ENCODE measurements at regions not wholly inside any gene's neighbourhood (a gene's known extent, or its start where the extent isn't known, plus 50 kb on each side); places are given as distances from the start of the nearest gene placed in this dataset.
A peak's percentile ranks its signal among the peaks of the same experiment; 100 is the strongest.

DNA sequence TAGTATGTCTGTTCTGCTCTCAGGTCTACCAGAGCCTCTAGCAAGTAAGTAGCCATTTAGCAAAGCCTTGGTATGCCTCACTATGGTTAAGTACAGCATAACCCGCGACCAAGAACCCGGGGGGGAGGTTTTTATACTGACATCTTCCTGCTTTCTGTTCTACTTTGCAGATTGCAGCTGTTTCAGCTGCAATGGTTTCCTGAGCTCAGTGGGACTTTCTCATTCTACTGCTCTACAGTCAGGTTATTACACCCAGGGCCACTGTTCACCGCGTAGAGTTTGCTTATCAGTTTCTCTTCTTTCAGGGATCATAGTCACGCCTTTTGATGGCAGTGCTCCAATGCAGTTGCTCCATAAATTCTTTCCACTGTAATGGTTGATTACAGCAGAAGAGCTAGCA is 631.3 kb downstream of the TFAP2A start:
- no peaks in the 10 kb centered on the region for H3K79me1 ChIP-seq (ENCODE audit: low read depth in 1 of 2, low read length in 2 of 2)

More for the DNA sequence above, 631.3 kb downstream of the TFAP2A start:
- Histone ChIP-seq H3K4ac (ENCODE audit: low read depth, low read length) (peak overlapping the region; percentile 73; the same call in 1 of the 2 replicates), H2BK5ac (ENCODE audit: low read depth, low read length, poor library complexity, severe bottlenecking) (peak overlapping the region; percentile 38), H2BK15ac (ENCODE audit: low read depth, low read length) (no peak overlapping the region), H4K5ac (ENCODE audit: low read depth, low read length) (no peak overlapping the region), H3K56ac (ENCODE audit: extremely low read depth, insufficient read depth, low read length) (no peak overlapping the region), H3K36me3 (ENCODE audit: control insufficient read depth, insufficient read depth, low read length) (no peaks in the 10 kb centered on the region), H3K14ac (replicated peaks; ENCODE audit: low read depth, low read length) (no peak overlapping the region), H2BK20ac (ENCODE audit: low read depth, low read length) (peak overlapping the region; percentile 65), H3K27me3 (ENCODE audit: control insufficient read depth, insufficient read depth, low read length) (no peaks in the 10 kb centered on the region), H3K9me1 (ENCODE audit: insufficient read depth, low read length) (no peaks in the 10 kb centered on the region), H3K27ac (ENCODE audit: insufficient read depth, low read length) (peak overlapping the region; percentile 80; the same call in 1 of the 2 replicates), H4K8ac (ENCODE audit: low read depth in 2 of 2, low read length in 2 of 2) (peak overlapping the region; percentile 6 to 78; a peak in 3 of 4 replicates), H3K18ac (ENCODE audit: low read depth, low read length) (no peak overlapping the region), H4K91ac (ENCODE audit: insufficient read depth, low read depth, low read length) (peak overlapping the region; percentile 82), H3K4me2 (ENCODE audit: low read depth, low read length) (peak overlapping the region; percentile 2; the same call in 1 of the 2 replicates), H3K4me3 (ENCODE audit: insufficient read depth, low read depth, low read length) (no peak overlapping the region), H3K23ac (ENCODE audit: low read depth, low read length) (peak overlapping the region; percentile 3; the same call in 1 of the 2 replicates), H3K9ac (ENCODE audit: low read depth, low read length) (no peak overlapping the region), H3K9me3 (ENCODE audit: control insufficient read depth, insufficient read depth, low read length) (no peaks in the 10 kb centered on the region), H3K4me1 (ENCODE audit: control insufficient read depth, insufficient read depth, low read length) (no peaks in the 10 kb centered on the region), H2BK120ac (ENCODE audit: low read depth, low read length) (peak overlapping the region; percentile 88), H2AK9ac (replicated peaks; ENCODE audit: low read depth, low read length, poor library complexity) (no peak overlapping the region), H2AFZ (replicated peaks; ENCODE audit: low read length, poor library complexity) (peak overlapping the region; percentile 73), H4K20me1 (ENCODE audit: insufficient read depth, low read length) (no peaks in the 10 kb centered on the region), H2AK5ac (ENCODE audit: low read depth, low read length) (no peak overlapping the region)
- in situ Hi-C loops (cut with MboI; ENCODE audit: low sequenced_read_pairs) (no loop called here), dilution Hi-C loops (cut with HindIII; ENCODE audit: low sequenced_read_pairs, unreplicated experiment) (no loop called here), intact Hi-C loops (cut with micrococcal nuclease) (loop anchor here (10.0 kb wide), 1 partner anchor 139 kb away; no protein-coding TSS in a partner anchor)
- CTCF ChIA-PET, result interaction anchor here (0.6 kb wide), 1 partner anchor 702 kb away, joined by 3 read pairs; no protein-coding TSS in a partner anchor
- POLR2A ChIA-PET (ENCODE audit: unreplicated experiment), result no interaction called here
- 10% methylated on average over 3 of the region's 6 CpGs; no CpG with 5 or more reads in 1 of the 2 experiments for WGBS, 2 experiments (ENCODE audit: extremely low coverage in 2 of 2, insufficient read length in 1 of 2)
- ATAC-seq (ENCODE audit: low read depth), result peak; percentile 82
- no TSS peak for BruUV-seq (replicated peaks)
- peak; percentile 65 for DNase-seq
- no peak for TF ChIP-seq MAFK (IDR thresholded peaks at IDR 0.05; ENCODE audit: low read depth, low read length)
- peak; percentile 47; the same call in 1 of the 2 replicates for TF ChIP-seq BHLHE40 (IDR thresholded peaks at IDR 0.05; ENCODE audit: low read depth, low read length)
- TF ChIP-seq RAD21 (IDR thresholded peaks at IDR 0.05; ENCODE audit: low read length), result no peak
- TF ChIP-seq CHD1 (IDR thresholded peaks at IDR 0.05; ENCODE audit: low read depth, low read length), result no peak
- TF ChIP-seq CEBPB (IDR thresholded peaks at IDR 0.05; ENCODE audit: low read depth, low read length), result peak; percentile 56; the same call in 1 of the 2 replicates
